ENCODE measurements at regions not wholly inside any gene's neighbourhood (a gene's known extent, or its start where the extent isn't known, plus 50 kb on each side); places are given as distances from the start of the nearest gene placed in this dataset.

DNA sequence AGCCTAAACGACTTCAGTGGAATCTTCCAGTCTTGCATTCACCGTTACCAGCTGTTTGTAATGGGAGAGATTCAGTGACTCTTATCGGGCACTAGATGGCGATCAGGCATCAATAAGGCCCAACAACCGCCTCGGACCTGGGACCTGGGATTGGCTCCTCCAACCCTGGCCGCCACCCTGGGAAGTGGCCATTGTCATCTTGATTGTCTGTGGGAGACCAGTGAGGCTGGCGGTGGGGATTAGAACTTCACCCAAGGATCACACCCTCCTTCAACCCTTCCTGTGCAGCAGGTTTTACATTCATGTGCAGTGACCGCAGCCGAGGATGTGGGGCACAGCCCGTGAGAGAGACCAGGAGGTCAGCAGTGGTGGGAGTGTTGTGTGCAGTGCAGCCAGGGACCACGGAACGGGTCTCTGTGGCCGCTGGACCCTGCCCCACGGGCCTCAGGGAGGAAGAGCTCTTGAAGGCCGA is 85.3 kb downstream of the SPP2 start:
- TF ChIP-seq, protein P1, sequence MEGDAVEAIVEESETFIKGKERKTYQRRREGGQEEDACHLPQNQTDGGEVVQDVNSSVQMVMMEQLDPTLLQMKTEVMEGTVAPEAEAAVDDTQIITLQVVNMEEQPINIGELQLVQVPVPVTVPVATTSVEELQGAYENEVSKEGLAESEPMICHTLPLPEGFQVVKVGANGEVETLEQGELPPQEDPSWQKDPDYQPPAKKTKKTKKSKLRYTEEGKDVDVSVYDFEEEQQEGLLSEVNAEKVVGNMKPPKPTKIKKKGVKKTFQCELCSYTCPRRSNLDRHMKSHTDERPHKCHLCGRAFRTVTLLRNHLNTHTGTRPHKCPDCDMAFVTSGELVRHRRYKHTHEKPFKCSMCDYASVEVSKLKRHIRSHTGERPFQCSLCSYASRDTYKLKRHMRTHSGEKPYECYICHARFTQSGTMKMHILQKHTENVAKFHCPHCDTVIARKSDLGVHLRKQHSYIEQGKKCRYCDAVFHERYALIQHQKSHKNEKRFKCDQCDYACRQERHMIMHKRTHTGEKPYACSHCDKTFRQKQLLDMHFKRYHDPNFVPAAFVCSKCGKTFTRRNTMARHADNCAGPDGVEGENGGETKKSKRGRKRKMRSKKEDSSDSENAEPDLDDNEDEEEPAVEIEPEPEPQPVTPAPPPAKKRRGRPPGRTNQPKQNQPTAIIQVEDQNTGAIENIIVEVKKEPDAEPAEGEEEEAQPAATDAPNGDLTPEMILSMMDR (conservative IDR thresholded peaks at IDR 0.05 in 1 of 2, IDR thresholded peaks at IDR 0.05 in 1 of 2; ENCODE audit: extremely low read depth in 1 of 2, insufficient read depth in 1 of 2, low read depth in 1 of 2, low read length in 2 of 2) = peak; percentile 82 to 84
- no peak for TF ChIP-seq EZH2 (IDR thresholded peaks at IDR 0.05; ENCODE audit: borderline replicate concordance, low read length)
